DND-41 (cell line): ENCODE measurements at regions not wholly inside any gene's neighbourhood (a gene's known extent, or its start where the extent isn't known, plus 50 kb on each side); places are given as distances from the start of the nearest gene placed in this dataset.
"Not testable (repeated sequence)": the region's sequence is repeated elsewhere in the genome, so short reads cannot be mapped to it uniquely, and the experiment has no call there.

Experiments
- ATAC-seq: fragments of 200-7000 bp; cut with Tn5 transposase; 3 replicates; pipeline ENCODE4 v1.9.1; 2021; ENCODE audit warnings: low read depth; ENCODE audit not compliant: insufficient read depth
- DNase-seq: peaks from one replicate; pipeline ENCODE4 v3.0.0-alpha.2; 2020
- H2AFZ ChIP-seq: 2 replicates; pipeline ENCODE4 v1.6.0; 2012; ENCODE audit warnings: low read depth, low read length
- H3K27ac ChIP-seq: 2 replicates; pipeline ENCODE4 v1.5.1; 2012; ENCODE audit warnings: low read length, inconsistent platforms
- H3K27me3 ChIP-seq: fragments of 200-600 bp; sonication (generic); 2 replicates; pipeline ENCODE4 v1.6.0; 2012; ENCODE audit warnings: low read length, mild to moderate bottlenecking, inconsistent platforms; ENCODE audit not compliant: insufficient read depth, poor library complexity
- H3K36me3 ChIP-seq: 2 replicates; pipeline ENCODE4 v1.5.1; 2012; ENCODE audit warnings: low read length, inconsistent platforms; ENCODE audit not compliant: insufficient read depth
- H3K4me1 ChIP-seq: 2 replicates; pipeline ENCODE4 v1.5.1; 2012; ENCODE audit warnings: mild to moderate bottlenecking, low read length; ENCODE audit not compliant: insufficient read depth
- H3K4me2 ChIP-seq: 2 replicates; pipeline ENCODE4 v1.6.0; 2012; ENCODE audit warnings: mild to moderate bottlenecking, moderate library complexity, low read length, inconsistent platforms; ENCODE audit not compliant: insufficient read depth
- H3K4me3 ChIP-seq, 2 experiments: fragments of 200-600 bp in 1 of 2; shearing (Covaris generic) in 1 of 2; 2 replicates each; pipeline ENCODE4 v1.5.1; 2012 to 2016; ENCODE audit warnings: inconsistent platforms in 2 of 2, low read length in 2 of 2, mild to moderate bottlenecking in 2 of 2, low read depth in 1 of 2, moderate library complexity in 1 of 2
- H3K79me2 ChIP-seq: 2 replicates; pipeline ENCODE4 v1.6.0; 2012; ENCODE audit warnings: low read length, inconsistent platforms; ENCODE audit not compliant: insufficient read depth
- H3K9ac ChIP-seq: 2 replicates; pipeline ENCODE4 v1.6.0; 2012; ENCODE audit warnings: low read depth, mild to moderate bottlenecking, inconsistent platforms, low read length, moderate library complexity
- H3K9me3 ChIP-seq: 2 replicates; pipeline ENCODE4 v1.5.1; 2012; ENCODE audit warnings: low read length, moderate library complexity, mild to moderate bottlenecking, inconsistent platforms; ENCODE audit not compliant: insufficient read depth, severe bottlenecking
- H4K20me1 ChIP-seq: 2 replicates; pipeline ENCODE4 v1.6.0; 2012; ENCODE audit warnings: low read length; ENCODE audit not compliant: insufficient read depth
- EZH2 ChIP-seq: IDR thresholded peaks from 3 replicates; pipeline ENCODE4 v1.6.1; 2012; ENCODE audit warnings: borderline replicate concordance, low read depth, mild to moderate bottlenecking, moderate library complexity, low read length, inconsistent platforms; ENCODE audit not compliant: severe bottlenecking
- TF ChIP-seq, protein P1 (sequence below): IDR thresholded peaks from 2 replicates; pipeline ENCODE4 v1.5.1; 2012; ENCODE audit warnings: borderline replicate concordance, low read length, moderate library complexity, mild to moderate bottlenecking; ENCODE audit not compliant: poor library complexity, severe bottlenecking; ENCODE audit errors: extremely low read depth

DNA sequence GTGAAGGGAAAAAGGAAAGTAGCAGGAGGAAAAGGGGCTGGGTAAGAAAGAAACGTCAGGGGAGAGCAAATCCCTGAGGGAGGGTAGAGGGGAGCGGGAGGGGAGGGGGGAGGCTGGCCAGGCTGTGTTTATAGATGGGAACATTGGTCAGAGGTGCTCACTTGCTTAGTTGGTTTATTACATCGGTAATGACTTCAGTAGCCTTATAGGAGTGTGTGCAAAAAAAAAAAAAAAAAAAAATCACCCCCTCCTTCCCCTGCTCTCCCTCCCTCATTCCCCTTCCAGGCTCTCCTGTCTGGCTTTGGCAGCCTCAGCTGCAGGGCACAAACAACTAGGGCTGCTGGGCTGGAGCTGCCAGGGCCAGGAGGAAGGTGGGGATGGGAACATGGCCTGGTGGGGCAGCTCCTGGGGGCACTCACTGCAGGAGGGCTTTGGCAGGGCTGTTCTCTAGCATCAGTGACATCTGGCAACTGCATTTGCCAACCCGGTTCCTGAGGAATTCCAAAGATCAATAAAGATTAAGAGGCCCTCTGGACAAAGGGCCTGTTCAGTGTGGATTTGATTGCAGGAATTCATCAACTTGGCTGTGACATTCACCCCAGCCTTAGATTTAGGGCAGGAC is 334.5 kb upstream of the FRG2C start:
- no peak for DNase-seq
- no peaks in the 10 kb centered on the region for H3K9me3 ChIP-seq

DNA sequence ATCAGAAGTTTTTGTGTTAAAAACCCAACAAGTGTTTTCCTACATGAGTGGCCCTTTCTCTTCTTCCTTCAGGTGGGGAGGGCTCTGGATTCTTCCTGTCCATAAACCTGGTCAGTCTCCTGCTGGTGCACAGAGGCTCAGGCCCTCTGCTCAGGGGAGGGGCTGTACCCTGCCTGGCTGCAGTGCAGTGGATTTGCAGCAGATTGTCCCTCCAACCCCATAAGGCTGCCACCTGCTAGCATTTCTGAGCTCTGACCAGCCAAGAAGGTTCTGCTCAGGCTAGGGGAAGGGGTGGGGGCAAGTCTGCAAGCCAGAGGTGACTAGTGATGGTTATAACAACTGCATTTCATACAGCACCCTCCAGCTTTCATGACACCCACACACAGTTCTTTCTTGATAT is 333.7 kb upstream of the FRG2C start:
- H4K20me1 ChIP-seq, H3K4me2 ChIP-seq, H3K4me3 ChIP-seq, H3K4me1 ChIP-seq, H3K79me2 ChIP-seq, H3K27me3 ChIP-seq, H3K36me3 ChIP-seq, H2AFZ ChIP-seq, H3K9ac ChIP-seq, H3K9me3 ChIP-seq, DNase-seq, H3K27ac ChIP-seq, ATAC-seq: not testable (repeated sequence)

More for the DNA sequence above, 334.5 kb upstream of the FRG2C start:
- Histone ChIP-seq H3K4me3 (no peak overlapping the region), H3K4me2 (no peak overlapping the region), H3K27me3 (no peaks in the 10 kb centered on the region), H4K20me1 (no peaks in the 10 kb centered on the region), H2AFZ (no peak overlapping the region), H3K36me3 (no peaks in the 10 kb centered on the region), H3K4me1 (no peaks in the 10 kb centered on the region), H3K9ac (no peak overlapping the region), H3K79me2 (no peaks in the 10 kb centered on the region), H3K27ac (no peak overlapping the region)
- TF ChIP-seq, protein P1, sequence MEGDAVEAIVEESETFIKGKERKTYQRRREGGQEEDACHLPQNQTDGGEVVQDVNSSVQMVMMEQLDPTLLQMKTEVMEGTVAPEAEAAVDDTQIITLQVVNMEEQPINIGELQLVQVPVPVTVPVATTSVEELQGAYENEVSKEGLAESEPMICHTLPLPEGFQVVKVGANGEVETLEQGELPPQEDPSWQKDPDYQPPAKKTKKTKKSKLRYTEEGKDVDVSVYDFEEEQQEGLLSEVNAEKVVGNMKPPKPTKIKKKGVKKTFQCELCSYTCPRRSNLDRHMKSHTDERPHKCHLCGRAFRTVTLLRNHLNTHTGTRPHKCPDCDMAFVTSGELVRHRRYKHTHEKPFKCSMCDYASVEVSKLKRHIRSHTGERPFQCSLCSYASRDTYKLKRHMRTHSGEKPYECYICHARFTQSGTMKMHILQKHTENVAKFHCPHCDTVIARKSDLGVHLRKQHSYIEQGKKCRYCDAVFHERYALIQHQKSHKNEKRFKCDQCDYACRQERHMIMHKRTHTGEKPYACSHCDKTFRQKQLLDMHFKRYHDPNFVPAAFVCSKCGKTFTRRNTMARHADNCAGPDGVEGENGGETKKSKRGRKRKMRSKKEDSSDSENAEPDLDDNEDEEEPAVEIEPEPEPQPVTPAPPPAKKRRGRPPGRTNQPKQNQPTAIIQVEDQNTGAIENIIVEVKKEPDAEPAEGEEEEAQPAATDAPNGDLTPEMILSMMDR = no peak
- TF ChIP-seq EZH2 = no peak
- ATAC-seq = no peak

DNA sequence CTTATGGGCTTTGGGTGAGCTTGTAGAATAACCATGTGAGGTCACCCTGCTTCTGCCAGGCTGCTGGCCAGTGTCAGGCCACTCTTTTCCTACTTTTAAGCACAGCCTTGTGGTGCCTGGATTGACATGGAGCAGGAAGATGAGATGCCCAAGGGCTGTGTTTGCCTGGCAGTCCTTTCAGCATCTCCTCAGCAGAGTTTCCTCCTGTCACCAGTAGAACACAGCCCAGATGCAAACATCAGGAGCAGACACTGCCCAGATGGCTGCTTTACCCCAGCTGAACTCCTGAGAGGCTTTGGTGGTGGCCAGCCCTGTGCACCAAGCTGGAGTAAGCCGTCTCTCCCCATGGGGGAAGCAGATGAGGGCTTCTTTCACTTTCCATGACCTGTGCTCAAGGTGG is 332.0 kb upstream of the FRG2C start:
- H2AFZ ChIP-seq, H4K20me1 ChIP-seq, DNase-seq, H3K79me2 ChIP-seq, H3K4me2 ChIP-seq, H3K4me3 ChIP-seq, ATAC-seq, H3K36me3 ChIP-seq, H3K9me3 ChIP-seq, H3K9ac ChIP-seq, H3K4me1 ChIP-seq, H3K27ac ChIP-seq, H3K27me3 ChIP-seq: not testable (repeated sequence)

DNA sequence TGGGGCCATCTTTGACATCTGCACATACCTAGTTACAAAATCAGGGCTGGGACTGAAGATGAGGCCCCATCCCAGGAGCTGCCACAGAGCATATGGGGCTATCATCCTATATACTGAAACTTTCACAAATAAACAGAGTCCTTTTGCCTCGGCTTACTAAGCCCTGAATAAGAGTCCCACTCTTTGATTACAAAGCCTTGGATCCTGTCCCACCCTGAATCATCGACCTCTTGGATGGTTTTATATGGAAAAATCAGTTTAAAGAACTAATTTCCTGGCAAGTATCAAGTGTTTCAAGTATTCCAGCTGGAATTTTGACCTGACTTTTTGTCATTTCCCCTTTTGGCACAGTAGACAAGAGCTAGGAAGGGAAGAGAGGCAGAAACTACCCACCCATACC is 331.3 kb upstream of the FRG2C start:
- Histone ChIP-seq H2AFZ (no peak overlapping the region), H3K4me1 (no peaks in the 10 kb centered on the region), H3K4me3 (no peak overlapping the region), H3K9ac (no peak overlapping the region), H3K4me2 (no peak overlapping the region), H3K79me2 (no peaks in the 10 kb centered on the region), H3K9me3 (no peaks in the 10 kb centered on the region), H4K20me1 (no peaks in the 10 kb centered on the region), H3K27me3 (no peaks in the 10 kb centered on the region), H3K36me3 (no peaks in the 10 kb centered on the region), H3K27ac (no peak overlapping the region)
- DNase-seq = no peak
- ATAC-seq = no peak
- TF ChIP-seq EZH2 = no peak
- TF ChIP-seq, protein P1 = no peak
